ENCODE measurements at regions not wholly inside any gene's neighbourhood (a gene's known extent, or its start where the extent isn't known, plus 50 kb on each side); places are given as distances from the start of the nearest gene placed in this dataset.

DNA sequence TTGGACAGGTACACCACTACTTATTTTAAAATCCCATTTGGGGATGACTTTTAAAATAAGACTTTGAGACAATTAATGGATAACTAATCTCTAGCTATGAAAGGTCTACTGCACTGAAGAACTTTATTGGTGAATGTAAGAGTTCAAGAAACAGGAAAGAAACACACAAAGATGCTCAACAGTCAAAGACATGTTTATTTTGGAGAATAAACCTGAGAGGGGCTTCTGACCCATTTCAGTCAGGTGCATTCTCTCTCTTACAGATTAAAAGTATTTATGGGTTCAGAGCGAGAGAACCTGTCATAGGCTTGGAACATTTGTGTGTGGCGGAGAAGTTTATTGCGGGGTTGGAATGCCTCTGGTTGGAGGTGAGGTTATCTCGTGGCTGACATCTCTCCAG, 94.3 kb upstream of the USP29 start:
- H3K27ac ChIP-seq, result no peak overlapping the region
- DNase-seq, result no peak
- no peaks in the 10 kb centered on the region for H3K9me3 ChIP-seq (replicated peaks in 1 of 3)
- 81 to 92% (median 85%) methylated on average over 4 of the region's 4 CpGs for WGBS, 4 donors
- no peak overlapping the region for H3K4me3 ChIP-seq
- TF ChIP-seq POLR2A (IDR thresholded peaks at IDR 0.05), result no peak
- TF ChIP-seq, protein P1, sequence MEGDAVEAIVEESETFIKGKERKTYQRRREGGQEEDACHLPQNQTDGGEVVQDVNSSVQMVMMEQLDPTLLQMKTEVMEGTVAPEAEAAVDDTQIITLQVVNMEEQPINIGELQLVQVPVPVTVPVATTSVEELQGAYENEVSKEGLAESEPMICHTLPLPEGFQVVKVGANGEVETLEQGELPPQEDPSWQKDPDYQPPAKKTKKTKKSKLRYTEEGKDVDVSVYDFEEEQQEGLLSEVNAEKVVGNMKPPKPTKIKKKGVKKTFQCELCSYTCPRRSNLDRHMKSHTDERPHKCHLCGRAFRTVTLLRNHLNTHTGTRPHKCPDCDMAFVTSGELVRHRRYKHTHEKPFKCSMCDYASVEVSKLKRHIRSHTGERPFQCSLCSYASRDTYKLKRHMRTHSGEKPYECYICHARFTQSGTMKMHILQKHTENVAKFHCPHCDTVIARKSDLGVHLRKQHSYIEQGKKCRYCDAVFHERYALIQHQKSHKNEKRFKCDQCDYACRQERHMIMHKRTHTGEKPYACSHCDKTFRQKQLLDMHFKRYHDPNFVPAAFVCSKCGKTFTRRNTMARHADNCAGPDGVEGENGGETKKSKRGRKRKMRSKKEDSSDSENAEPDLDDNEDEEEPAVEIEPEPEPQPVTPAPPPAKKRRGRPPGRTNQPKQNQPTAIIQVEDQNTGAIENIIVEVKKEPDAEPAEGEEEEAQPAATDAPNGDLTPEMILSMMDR (IDR thresholded peaks at IDR 0.05), result no peak
- intact Hi-C loops (cut with DNase I), result no loop called here
- no peaks in the 10 kb centered on the region for H3K36me3 ChIP-seq (replicated peaks in 1 of 2)
- H3K27me3 ChIP-seq, result no peaks in the 10 kb centered on the region
- no peaks in the 10 kb centered on the region for H3K4me1 ChIP-seq (replicated peaks in 1 of 2)

DNA sequence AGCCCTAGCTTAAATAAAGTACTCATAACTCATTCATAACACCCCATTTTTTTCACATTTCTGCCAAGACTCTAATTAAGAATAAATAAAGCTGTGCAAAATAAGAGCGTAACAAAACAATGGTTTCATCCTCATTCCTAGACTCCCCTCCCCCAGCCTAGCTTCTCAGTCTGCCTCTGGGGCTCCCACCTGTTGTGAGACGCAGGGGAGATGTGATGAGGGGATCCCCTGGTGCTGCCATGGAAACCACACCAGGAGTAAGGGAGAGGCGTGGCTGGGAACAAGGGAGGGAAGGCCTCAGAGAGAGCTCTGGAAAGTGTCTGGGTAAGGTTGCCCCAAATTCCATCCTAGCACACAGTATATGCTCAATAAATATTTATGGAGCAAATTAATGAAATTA, 93.3 kb upstream of the USP29 start:
- intact Hi-C loops (cut with DNase I), result no loop called here
- no peak for DNase-seq
- Histone ChIP-seq H3K4me3 (no peak overlapping the region), H3K9me3 (replicated peaks in 1 of 3) (no peaks in the 10 kb centered on the region), H3K36me3 (replicated peaks in 1 of 2) (no peaks in the 10 kb centered on the region), H3K27me3 (no peaks in the 10 kb centered on the region), H3K27ac (no peak overlapping the region), H3K4me1 (replicated peaks in 1 of 2) (no peaks in the 10 kb centered on the region)
- WGBS, 4 donors, result 87 to 93% (median 88%) methylated on average over 3 of the region's 3 CpGs
- TF ChIP-seq, protein P1 (IDR thresholded peaks at IDR 0.05), result no peak

DNA sequence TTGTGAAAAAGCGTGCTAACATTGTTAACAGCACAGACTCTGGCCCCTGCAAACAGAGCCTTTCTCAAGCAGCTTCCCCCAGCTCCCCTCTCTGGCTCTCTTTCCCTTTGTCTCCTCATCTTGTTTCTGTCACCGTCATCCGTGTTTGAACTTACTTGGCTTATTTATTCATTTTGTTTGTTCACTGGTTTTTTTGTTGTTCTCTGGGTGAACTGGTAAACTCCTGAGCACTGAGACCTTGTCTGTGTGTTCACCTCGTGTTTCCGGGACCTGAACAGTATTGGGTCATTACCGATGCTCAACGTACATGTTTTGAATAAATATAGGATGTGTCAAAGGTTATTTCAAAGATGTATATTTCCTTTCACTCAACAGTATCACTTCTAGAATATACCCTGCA, 92.4 kb upstream of the USP29 start:
- DNase-seq, result no peak
- Histone ChIP-seq H3K27me3 (no peaks in the 10 kb centered on the region), H3K4me3 (no peak overlapping the region), H3K4me1 (replicated peaks in 1 of 2) (no peaks in the 10 kb centered on the region), H3K9me3 (replicated peaks in 1 of 3) (no peaks in the 10 kb centered on the region), H3K36me3 (replicated peaks in 1 of 2) (no peaks in the 10 kb centered on the region), H3K27ac (no peak overlapping the region)
- TF ChIP-seq, protein P1 (IDR thresholded peaks at IDR 0.05), result no peak
- no peak for TF ChIP-seq POLR2A (IDR thresholded peaks at IDR 0.05)
- WGBS, 4 donors, result 83 to 89% (median 86%) methylated on average over 7 of the region's 7 CpGs
- intact Hi-C loops (cut with DNase I), result no loop called here

DNA sequence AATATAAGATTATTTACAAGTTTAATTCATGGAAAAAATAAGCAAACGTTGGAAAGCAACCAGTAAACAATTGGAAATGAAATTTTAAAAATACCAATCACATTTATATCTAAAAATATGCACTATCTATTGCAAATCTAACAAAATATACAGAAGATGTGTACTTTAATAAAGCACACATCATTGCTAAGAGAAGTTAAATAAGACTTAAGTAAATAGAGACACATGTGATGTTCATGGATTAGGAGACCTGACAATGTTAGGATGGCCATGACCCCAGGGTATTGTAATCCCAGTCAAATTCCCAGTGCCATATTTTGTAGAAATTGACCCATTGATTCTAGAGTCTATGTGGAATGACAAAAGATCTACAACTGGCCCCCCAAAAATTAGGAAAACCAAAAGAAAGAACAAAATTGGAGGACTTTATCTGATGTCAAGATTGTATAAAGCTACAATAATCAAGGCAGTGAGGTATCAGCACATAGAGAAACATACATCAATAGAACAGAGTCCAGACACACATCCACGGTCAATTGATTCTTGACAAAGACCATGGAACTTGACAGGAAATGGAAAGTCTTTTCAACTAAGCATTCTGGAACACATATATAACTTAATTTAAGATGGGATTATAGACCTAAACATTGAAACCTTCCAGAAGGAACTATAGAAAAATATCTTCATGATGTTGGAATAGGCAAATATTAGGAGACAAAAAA, 90.8 kb upstream of the USP29 start:
- TF ChIP-seq, protein P1 (IDR thresholded peaks at IDR 0.05), result no peak
- TF ChIP-seq POLR2A (IDR thresholded peaks at IDR 0.05), result no peak
- DNase-seq, result no peak
- no peak overlapping the region for H3K27ac ChIP-seq
- H3K9me3 ChIP-seq (replicated peaks in 1 of 3), result no peaks in the 10 kb centered on the region
- intact Hi-C loops (cut with DNase I), result no loop called here
- H3K36me3 ChIP-seq (replicated peaks in 1 of 2), result no peaks in the 10 kb centered on the region
- no peak overlapping the region for H3K4me3 ChIP-seq
- 52 to 72% (median 69%) methylated on average over 2 of the region's 2 CpGs for WGBS, 4 donors
- no peaks in the 10 kb centered on the region for H3K4me1 ChIP-seq (replicated peaks in 1 of 2)
- no peaks in the 10 kb centered on the region for H3K27me3 ChIP-seq

Data from adrenal gland (tissue), 9 donors.